Mucosa of descending colon (tissue), 3 donors: ENCODE measurements at regions not wholly inside any gene's neighbourhood (a gene's known extent, or its start where the extent isn't known, plus 50 kb on each side); places are given as distances from the start of the nearest gene placed in this dataset.

Source experiments
- ATAC-seq: fragments of 200-7000 bp; cut with Tn5 transposase; one replicate; pipeline ENCODE4 v1.9.1; 2020; ENCODE audit warnings: mild to moderate bottlenecking, moderate library complexity
- DNase-seq, 3 donors: peaks; one replicate each; pipeline ENCODE4 v3.0.0-alpha.2; 2020
- H3K36me3 ChIP-seq: fragments of 200-600 bp; one replicate; pipeline ENCODE4 v1.8.0; 2021; ENCODE audit warnings: low read depth, mild to moderate bottlenecking
- H3K4me1 ChIP-seq: fragments of 200-600 bp; one replicate; pipeline ENCODE4 v1.8.0; 2021; ENCODE audit warnings: low read depth, mild to moderate bottlenecking
- H3K4me3 ChIP-seq: fragments of 200-600 bp; one replicate; pipeline ENCODE4 v1.8.0; 2021; ENCODE audit warnings: mild to moderate bottlenecking
- H3K9me3 ChIP-seq: fragments of 200-600 bp; one replicate; pipeline ENCODE4 v1.8.0; 2021; ENCODE audit warnings: mild to moderate bottlenecking
- intact Hi-C, 2 donors: fragments of 100-400 bp; cut with DNase I in 1 of 2; cut with micrococcal nuclease in 1 of 2; formaldehyde crosslinking; loops; one replicate each; pipeline versions ENCODE4 v1.11.0 to v1.11.1; 2022; cut with DNase I, micrococcal nuclease
- TF ChIP-seq, protein P1 (sequence below): fragments of 200-600 bp; IDR thresholded peaks from one replicate; pipeline ENCODE4 v1.8.0; 2022; ENCODE audit warnings: antibody characterized with exemption, mild to moderate bottlenecking
- donor health status: DM: no; HTN: no; CAD: no; lungs with moderate emphysema.
- donor health status: DM: no; HTN: no; CAD: no.
- donor health status: DM: no; HTN: yes; CAD: no.

DNA sequence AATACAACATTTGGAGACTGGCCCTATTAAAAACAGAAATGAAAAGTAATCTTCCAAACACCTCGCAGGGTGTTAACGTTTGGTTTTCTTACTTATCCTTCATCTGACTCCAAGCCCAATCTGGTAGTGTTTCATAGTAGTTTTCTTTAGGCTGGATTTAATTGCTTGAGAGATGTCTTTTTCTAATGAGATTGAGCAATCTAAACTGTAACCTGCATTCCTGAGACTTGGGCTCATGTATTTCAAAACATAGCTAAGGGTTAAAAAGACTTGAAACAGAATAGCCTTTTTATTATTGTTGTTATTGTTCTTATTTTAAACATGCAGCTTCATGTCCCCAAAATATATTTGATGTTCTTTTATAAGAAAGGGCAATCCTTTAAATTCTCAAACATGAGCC is 278.9 kb downstream of the TGFB2 start:
- DNase-seq (no peak), ATAC-seq (no peak)
- H3K4me1 ChIP-seq = no peaks in the 10 kb centered on the region
- TF ChIP-seq, protein P1, sequence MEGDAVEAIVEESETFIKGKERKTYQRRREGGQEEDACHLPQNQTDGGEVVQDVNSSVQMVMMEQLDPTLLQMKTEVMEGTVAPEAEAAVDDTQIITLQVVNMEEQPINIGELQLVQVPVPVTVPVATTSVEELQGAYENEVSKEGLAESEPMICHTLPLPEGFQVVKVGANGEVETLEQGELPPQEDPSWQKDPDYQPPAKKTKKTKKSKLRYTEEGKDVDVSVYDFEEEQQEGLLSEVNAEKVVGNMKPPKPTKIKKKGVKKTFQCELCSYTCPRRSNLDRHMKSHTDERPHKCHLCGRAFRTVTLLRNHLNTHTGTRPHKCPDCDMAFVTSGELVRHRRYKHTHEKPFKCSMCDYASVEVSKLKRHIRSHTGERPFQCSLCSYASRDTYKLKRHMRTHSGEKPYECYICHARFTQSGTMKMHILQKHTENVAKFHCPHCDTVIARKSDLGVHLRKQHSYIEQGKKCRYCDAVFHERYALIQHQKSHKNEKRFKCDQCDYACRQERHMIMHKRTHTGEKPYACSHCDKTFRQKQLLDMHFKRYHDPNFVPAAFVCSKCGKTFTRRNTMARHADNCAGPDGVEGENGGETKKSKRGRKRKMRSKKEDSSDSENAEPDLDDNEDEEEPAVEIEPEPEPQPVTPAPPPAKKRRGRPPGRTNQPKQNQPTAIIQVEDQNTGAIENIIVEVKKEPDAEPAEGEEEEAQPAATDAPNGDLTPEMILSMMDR = no peak
- intact Hi-C loops = no loop called here
- H3K36me3 ChIP-seq = no peaks in the 10 kb centered on the region
- peaks cover 5% of the 10 kb centered on the region for H3K9me3 ChIP-seq
- H3K4me3 ChIP-seq = no peak overlapping the region

DNA sequence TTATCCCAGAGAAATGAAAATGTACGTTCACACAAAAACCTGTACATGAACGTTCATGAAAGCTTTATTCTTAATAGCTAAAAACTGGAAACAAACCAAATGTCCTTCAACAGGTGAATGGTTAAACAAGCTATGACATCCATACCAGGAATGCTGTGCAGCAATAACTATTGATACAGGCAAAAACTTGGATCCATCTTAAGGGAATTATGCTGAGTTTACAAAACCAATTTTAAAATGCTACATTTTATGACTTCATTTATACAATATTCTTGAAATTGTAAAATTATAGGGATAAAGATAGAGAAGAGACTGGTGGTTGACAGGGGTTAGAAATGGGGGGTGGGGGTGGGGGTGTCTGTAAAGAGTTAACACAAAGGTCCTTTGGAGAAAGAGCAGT is 280.3 kb downstream of the TGFB2 start:
- intact Hi-C loops = no loop called here
- Histone ChIP-seq H3K36me3 (no peaks in the 10 kb centered on the region), H3K4me3 (no peak overlapping the region), H3K9me3 (peaks cover 9% of the 10 kb centered on the region), H3K4me1 (no peaks in the 10 kb centered on the region)
- TF ChIP-seq, protein P1 = no peak
- no peak for ATAC-seq
- no peak for DNase-seq

DNA sequence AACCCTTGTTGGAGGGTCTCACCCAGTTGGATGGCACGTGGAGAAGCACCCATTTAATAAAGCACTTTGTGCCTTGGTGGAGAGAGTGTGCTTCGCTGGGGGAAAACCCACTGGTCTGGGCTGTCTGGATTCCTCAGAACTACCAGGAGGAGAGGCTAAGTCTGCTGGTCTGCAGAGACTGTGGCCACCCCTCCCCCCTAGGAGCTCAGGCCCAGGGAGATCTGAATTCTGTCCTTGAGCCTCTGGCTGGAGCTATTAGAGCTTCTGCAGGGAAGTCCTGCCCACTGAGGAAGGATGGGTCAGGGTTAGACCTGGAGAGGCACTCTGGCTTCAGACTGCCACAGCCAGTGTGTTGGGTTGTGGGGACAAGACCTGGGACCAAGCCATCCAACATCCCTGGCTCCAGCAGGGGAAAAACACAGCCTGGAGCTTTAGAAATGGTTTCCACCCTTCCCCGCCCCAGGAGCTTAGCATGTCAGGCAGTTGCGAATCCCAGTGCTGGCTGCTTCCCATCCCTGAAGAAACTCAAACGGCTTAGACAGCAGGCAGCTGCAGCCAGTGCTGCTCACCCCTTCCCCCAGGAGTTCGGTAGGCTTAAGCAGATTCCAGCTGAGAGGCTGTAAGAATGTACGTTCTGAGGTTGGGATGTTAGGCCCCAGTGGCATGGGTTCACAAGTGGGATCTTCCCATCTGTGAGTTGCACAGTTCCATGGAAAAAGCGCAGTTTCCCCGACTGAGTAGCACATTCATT is 288.3 kb downstream of the TGFB2 start:
- DNase-seq (peak in 1 of 3 donors; percentile 3), ATAC-seq (no peak)
- Histone ChIP-seq H3K4me3 (no peak overlapping the region), H3K9me3 (peaks cover 10% of the 10 kb centered on the region), H3K4me1 (no peaks in the 10 kb centered on the region), H3K36me3 (no peaks in the 10 kb centered on the region)
- intact Hi-C loops = no loop called here
- TF ChIP-seq, protein P1 = no peak

DNA sequence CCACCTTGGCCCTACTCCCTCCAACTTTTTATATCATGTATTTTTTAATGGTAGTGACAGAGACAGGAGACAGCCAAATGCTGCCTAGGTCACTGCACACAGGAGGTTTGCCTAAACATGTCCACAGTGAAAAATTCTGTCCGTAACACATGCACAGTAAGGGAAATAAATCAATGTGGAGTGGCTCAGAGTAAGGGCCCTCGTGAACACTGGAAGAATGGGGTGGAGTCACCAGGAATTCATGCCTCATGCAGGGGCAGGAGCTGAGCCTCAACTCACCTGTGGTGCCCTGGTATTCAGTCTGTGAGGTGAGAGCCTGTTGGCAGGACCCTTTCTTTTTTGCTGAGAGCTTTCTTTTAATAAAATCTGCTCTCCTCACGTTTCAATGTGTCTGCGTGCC is 289.1 kb downstream of the TGFB2 start:
- intact Hi-C loops = no loop called here
- H3K9me3 ChIP-seq = peaks cover 5% of the 10 kb centered on the region
- H3K36me3 ChIP-seq = no peaks in the 10 kb centered on the region
- no peak overlapping the region for H3K4me3 ChIP-seq
- TF ChIP-seq, protein P1 = no peak
- DNase-seq (no peak), ATAC-seq (no peak)
- no peaks in the 10 kb centered on the region for H3K4me1 ChIP-seq

DNA sequence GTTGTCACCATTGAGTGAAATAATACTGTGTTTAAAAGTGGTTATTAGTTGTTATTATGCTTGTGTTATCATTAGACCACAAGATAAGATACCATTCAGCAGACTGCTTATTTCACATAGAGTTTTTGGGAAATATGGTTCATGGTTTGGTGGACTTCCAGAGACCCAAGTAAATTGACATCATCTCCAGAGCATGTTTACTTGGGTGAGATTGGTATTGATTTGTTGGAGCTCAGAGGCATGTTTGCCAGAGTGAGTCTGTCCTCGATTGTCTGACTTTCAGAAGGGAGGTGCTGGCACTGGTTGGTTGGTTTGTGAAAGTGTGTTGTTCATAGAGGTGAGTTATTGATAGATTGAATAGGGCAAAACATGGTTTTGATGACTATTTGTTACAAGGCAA is 291.4 kb downstream of the TGFB2 start:
- H3K4me3 ChIP-seq = no peak overlapping the region
- intact Hi-C loops = no loop called here
- peaks cover 3% of the 10 kb centered on the region for H3K9me3 ChIP-seq
- TF ChIP-seq, protein P1 = no peak
- DNase-seq (no peak), ATAC-seq (no peak)
- no peaks in the 10 kb centered on the region for H3K4me1 ChIP-seq
- no peaks in the 10 kb centered on the region for H3K36me3 ChIP-seq
